Endothelial cell (in vitro differentiated cells): ENCODE measurements at regions not wholly inside any gene's neighbourhood (a gene's known extent, or its start where the extent isn't known, plus 50 kb on each side); places are given as distances from the start of the nearest gene placed in this dataset.

Experiments used
- DNase-seq: peaks from one replicate; pipeline ENCODE4 v3.0.0; 2021; ENCODE audit warnings: low spot score
- H3K27ac Mint-ChIP-seq: one replicate; pipeline ENCODE4 v1.8.0; 2021; ENCODE audit warnings: mixed read lengths, inconsistent platforms; ENCODE audit not compliant: unreplicated experiment
- H3K27me3 Mint-ChIP-seq: one replicate; pipeline ENCODE4 v1.8.0; 2021; ENCODE audit warnings: mild to moderate bottlenecking, moderate library complexity, mixed read lengths, inconsistent platforms; ENCODE audit not compliant: unreplicated experiment
- H3K36me3 Mint-ChIP-seq: one replicate; pipeline ENCODE4 v1.8.0; 2021; ENCODE audit warnings: mild to moderate bottlenecking, low read depth, mixed read lengths, inconsistent platforms; ENCODE audit not compliant: unreplicated experiment
- H3K4me1 Mint-ChIP-seq: one replicate; pipeline ENCODE4 v1.8.0; 2021; ENCODE audit warnings: mild to moderate bottlenecking, mixed read lengths, inconsistent platforms; ENCODE audit not compliant: unreplicated experiment
- H3K4me3 Mint-ChIP-seq: one replicate; pipeline ENCODE4 v1.8.0; 2021; ENCODE audit warnings: mild to moderate bottlenecking, mixed read lengths, inconsistent platforms; ENCODE audit not compliant: unreplicated experiment
- H3K9me3 Mint-ChIP-seq: one replicate; pipeline ENCODE4 v1.8.0; 2021; ENCODE audit warnings: mixed read lengths, inconsistent platforms; ENCODE audit not compliant: unreplicated experiment
- CTCF ChIP-seq: fragments of 200-600 bp; sonication (generic); IDR thresholded peaks from one replicate; pipeline ENCODE4 v1.5.0; 2021; ENCODE audit warnings: antibody characterized with exemption; ENCODE audit not compliant: unreplicated experiment

- Mint-ChIP-seq H3K4me1 (peaks cover 2% of the 10 kb centered on the region), H3K9me3 (peaks cover 28% of the 10 kb centered on the region), H3K27me3 (peaks cover 6% of the 10 kb centered on the region), H3K4me3 (no peak overlapping the region), H3K27ac (no peak overlapping the region), H3K36me3 (peaks cover 15% of the 10 kb centered on the region)
- no peak for TF ChIP-seq CTCF
- no peak for DNase-seq
Observed at GRCh38 chr22:47366026-47366767, 603.7 kb downstream of the TBC1D22A start.

GRCh38 chr22:47361247-47361646, 598.8 kb downstream of the TBC1D22A start:
- H3K4me3 Mint-ChIP-seq, result no peak overlapping the region
- H3K4me1 Mint-ChIP-seq, result no peaks in the 10 kb centered on the region
- DNase-seq, result no peak
- peaks cover under 1% of the 10 kb centered on the region for H3K36me3 Mint-ChIP-seq
- no peak for TF ChIP-seq CTCF
- no peak overlapping the region for H3K27ac Mint-ChIP-seq
- peaks cover 2% of the 10 kb centered on the region for H3K27me3 Mint-ChIP-seq
- H3K9me3 Mint-ChIP-seq, result peaks cover 31% of the 10 kb centered on the region

GRCh38 chr22:47357493-47357892, 595.0 kb downstream of the TBC1D22A start:
- TF ChIP-seq CTCF, result no peak
- Mint-ChIP-seq H3K4me1 (no peaks in the 10 kb centered on the region), H3K4me3 (no peak overlapping the region), H3K27me3 (peaks cover 10% of the 10 kb centered on the region), H3K27ac (no peak overlapping the region), H3K9me3 (peaks cover 40% of the 10 kb centered on the region), H3K36me3 (peaks cover 8% of the 10 kb centered on the region)
- no peak for DNase-seq

GRCh38 chr22:47357086-47357485, 594.6 kb downstream of the TBC1D22A start:
- Mint-ChIP-seq H3K4me1 (no peaks in the 10 kb centered on the region), H3K27ac (no peak overlapping the region), H3K9me3 (peaks cover 44% of the 10 kb centered on the region), H3K27me3 (peaks cover 11% of the 10 kb centered on the region), H3K36me3 (peaks cover 12% of the 10 kb centered on the region), H3K4me3 (no peak overlapping the region)
- DNase-seq, result no peak
- no peak for TF ChIP-seq CTCF

- Mint-ChIP-seq H3K9me3 (peaks cover 49% of the 10 kb centered on the region), H3K4me1 (no peaks in the 10 kb centered on the region), H3K4me3 (no peak overlapping the region), H3K36me3 (peaks cover 14% of the 10 kb centered on the region), H3K27me3 (peaks cover 14% of the 10 kb centered on the region), H3K27ac (no peak overlapping the region)
- no peak for TF ChIP-seq CTCF
- no peak for DNase-seq
Observed at GRCh38 chr22:47356511-47357011, 594.1 kb downstream of the TBC1D22A start.
